Uterus (tissue), 2 donors: ENCODE measurements at regions not wholly inside any gene's neighbourhood (a gene's known extent, or its start where the extent isn't known, plus 50 kb on each side); places are given as distances from the start of the nearest gene placed in this dataset.

ENCODE experiments used
- POLR2A ChIP-seq, 2 donors: fragments of 450-650 bp; IDR thresholded peaks; one replicate each; pipeline ENCODE4 v1.6.1; 2016; ENCODE audit warnings: antibody characterized with exemption in 2 of 2, mild to moderate bottlenecking in 1 of 2, moderate library complexity in 1 of 2
- TF ChIP-seq, protein P1 (sequence below), 4 experiments: fragments of 200-600 bp in 2 of 4; fragments of 450-650 bp in 2 of 4; sonication (generic) in 2 of 4; IDR thresholded peaks; one replicate each; pipeline ENCODE4 v1.5.1; 2016 to 2019; ENCODE audit warnings: antibody characterized with exemption in 4 of 4, mild to moderate bottlenecking in 2 of 4, moderate library complexity in 1 of 4

DNA sequence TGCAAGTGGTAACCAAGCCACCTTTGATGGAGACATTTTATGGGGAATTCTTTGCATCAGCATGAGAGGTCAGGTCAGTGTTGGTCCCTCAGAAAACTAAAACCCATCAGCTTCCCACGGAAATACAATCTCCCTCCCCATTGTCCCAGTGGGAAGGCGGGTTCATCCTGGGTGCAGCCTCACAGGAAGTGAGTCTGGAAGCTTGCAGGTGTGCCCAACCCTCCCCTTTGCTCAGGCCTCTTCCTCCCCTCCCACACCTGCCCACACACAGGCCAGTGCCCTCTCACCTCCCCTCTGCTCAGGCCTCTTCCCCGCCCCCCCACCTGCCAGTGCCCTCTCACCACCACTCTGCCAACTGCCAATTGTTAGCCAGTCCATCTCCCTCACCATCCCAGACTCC, 166.8 kb upstream of the RAB6C start:
- TF ChIP-seq, protein P1, sequence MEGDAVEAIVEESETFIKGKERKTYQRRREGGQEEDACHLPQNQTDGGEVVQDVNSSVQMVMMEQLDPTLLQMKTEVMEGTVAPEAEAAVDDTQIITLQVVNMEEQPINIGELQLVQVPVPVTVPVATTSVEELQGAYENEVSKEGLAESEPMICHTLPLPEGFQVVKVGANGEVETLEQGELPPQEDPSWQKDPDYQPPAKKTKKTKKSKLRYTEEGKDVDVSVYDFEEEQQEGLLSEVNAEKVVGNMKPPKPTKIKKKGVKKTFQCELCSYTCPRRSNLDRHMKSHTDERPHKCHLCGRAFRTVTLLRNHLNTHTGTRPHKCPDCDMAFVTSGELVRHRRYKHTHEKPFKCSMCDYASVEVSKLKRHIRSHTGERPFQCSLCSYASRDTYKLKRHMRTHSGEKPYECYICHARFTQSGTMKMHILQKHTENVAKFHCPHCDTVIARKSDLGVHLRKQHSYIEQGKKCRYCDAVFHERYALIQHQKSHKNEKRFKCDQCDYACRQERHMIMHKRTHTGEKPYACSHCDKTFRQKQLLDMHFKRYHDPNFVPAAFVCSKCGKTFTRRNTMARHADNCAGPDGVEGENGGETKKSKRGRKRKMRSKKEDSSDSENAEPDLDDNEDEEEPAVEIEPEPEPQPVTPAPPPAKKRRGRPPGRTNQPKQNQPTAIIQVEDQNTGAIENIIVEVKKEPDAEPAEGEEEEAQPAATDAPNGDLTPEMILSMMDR (IDR thresholded peaks at IDR 0.05), result no peak
- TF ChIP-seq POLR2A (IDR thresholded peaks at IDR 0.05), result no peak
